Transverse colon (tissue), 4 donors: ENCODE measurements at regions not wholly inside any gene's neighbourhood (a gene's known extent, or its start where the extent isn't known, plus 50 kb on each side); places are given as distances from the start of the nearest gene placed in this dataset.

Experiments used
- DNase-seq: peaks from one replicate; pipeline ENCODE4 v3.0.0-alpha.2; 2019
- H3K27ac ChIP-seq, 4 donors: fragments of 200-600 bp; sonication (generic); 2 replicates each; pipeline ENCODE4 v1.5.1; 2016 to 2018; ENCODE audit warnings: inconsistent platforms in 4 of 4
- H3K27me3 ChIP-seq: fragments of 200-600 bp; sonication (generic); 2 replicates; pipeline ENCODE4 v1.5.1; 2017; ENCODE audit warnings: inconsistent platforms
- H3K36me3 ChIP-seq, 4 donors: fragments of 200-600 bp; sonication (generic); 2 replicates each; pipeline ENCODE4 v1.5.1; 2017 to 2019; ENCODE audit warnings: inconsistent platforms in 4 of 4
- H3K4me1 ChIP-seq, 4 donors: fragments of 200-600 bp; sonication (generic); 2 replicates each; pipeline ENCODE4 v1.5.1; 2017 to 2020; ENCODE audit warnings: inconsistent platforms in 4 of 4
- H3K4me3 ChIP-seq, 4 donors: fragments of 200-600 bp; sonication (generic); 1 replicate in 1 of 4; 2 replicates in 3 of 4; pipeline versions ENCODE4 v1.5.1 to v1.6.1; 2017 to 2019; ENCODE audit warnings: inconsistent platforms in 4 of 4
- H3K9me3 ChIP-seq, 2 donors: fragments of 200-600 bp; sonication (generic); 2 replicates each; pipeline ENCODE4 v1.5.1; 2017 to 2019; ENCODE audit warnings: inconsistent platforms in 2 of 2
- CTCF ChIP-seq, 5 experiments: fragments of 200-600 bp in 3 of 5; fragments of 450-650 bp in 2 of 5; sonication (generic) in 3 of 5; IDR thresholded peaks; 1 replicate in 2 of 5; 2 replicates in 3 of 5; pipeline ENCODE4 v1.5.1; 2016 to 2017; ENCODE audit warnings: antibody characterized with exemption in 5 of 5, inconsistent platforms in 3 of 5, mild to moderate bottlenecking in 2 of 5, moderate library complexity in 1 of 5
- EP300 ChIP-seq: sonication (generic); formaldehyde crosslinking; IDR thresholded peaks from one replicate; pipeline ENCODE4 v1.6.1; 2017; ENCODE audit warnings: antibody characterized with exemption, low read depth
- POLR2A ChIP-seq: fragments of 450-650 bp; IDR thresholded peaks from one replicate; pipeline ENCODE4 v1.6.1; 2016; ENCODE audit warnings: antibody characterized with exemption, mild to moderate bottlenecking, moderate library complexity
- POLR2AphosphoS5 ChIP-seq, 3 donors: sonication (generic); formaldehyde crosslinking; IDR thresholded peaks; one replicate each; pipeline ENCODE4 v1.6.1; 2016; ENCODE audit warnings: antibody characterized with exemption in 3 of 3
- WGBS, 2 donors: methylation state at CpG; one replicate each; pipeline ENCODE4 v1.1.5; 2018; ENCODE audit warnings: low coverage in 1 of 2; 5-methylcytosine and 5-hydroxymethylcytosine counted together
- in situ Hi-C, 4 donors: fragments of 200-750 bp; cut with MboI; loops; one replicate each; pipeline versions ENCODE4 v1.15.0 to v1.15.1; 2017; ENCODE audit warnings: low sequenced_read_pairs in 3 of 4, low pct_ligation_motif_present in 1 of 4, low pct_unique_long_range_greater_than_20kb in 1 of 4
- intact Hi-C: fragments of 100-400 bp; cut with DNase I; formaldehyde crosslinking; loops from one replicate; pipeline ENCODE4 v1.15.1; 2023; ENCODE audit warnings: low total_unique reads

GRCh38 chr2:40004336-40004735, 225.3 kb upstream of the THUMPD2 start:
- H3K4me3 ChIP-seq = no peak overlapping the region
- no peaks in the 10 kb centered on the region for H3K9me3 ChIP-seq
- no peak for DNase-seq
- no peaks in the 10 kb centered on the region for H3K27me3 ChIP-seq
- TF ChIP-seq POLR2A (no peak), CTCF (IDR thresholded peaks at IDR 0.05) (no peak), POLR2AphosphoS5 (IDR thresholded peaks at IDR 0.05) (no peak), EP300 (no peak)
- no peak overlapping the region for H3K27ac ChIP-seq
- no peaks in the 10 kb centered on the region for H3K4me1 ChIP-seq
- no peaks in the 10 kb centered on the region for H3K36me3 ChIP-seq
- intact Hi-C loops = no loop called here
- in situ Hi-C loops = no loop called here
- WGBS, 2 donors = 49 to 70% methylated on average over 1 of the region's 1 CpG

- Histone ChIP-seq H3K36me3 (no peaks in the 10 kb centered on the region), H3K4me3 (no peak overlapping the region), H3K27me3 (no peaks in the 10 kb centered on the region), H3K27ac (no peak overlapping the region), H3K9me3 (no peaks in the 10 kb centered on the region), H3K4me1 (no peaks in the 10 kb centered on the region)
- no peak for DNase-seq
- in situ Hi-C loops = no loop called here
- intact Hi-C loops = no loop called here
- 63 to 82% methylated on average over 2 to 3 of the region's 3 CpGs for WGBS, 2 donors
- TF ChIP-seq EP300 = no peak
- no peak for TF ChIP-seq POLR2AphosphoS5 (IDR thresholded peaks at IDR 0.05)
- TF ChIP-seq POLR2A = no peak
- TF ChIP-seq CTCF (IDR thresholded peaks at IDR 0.05) = no peak
Measured at GRCh38 chr2:40002339-40002738, 223.3 kb upstream of the THUMPD2 start.

GRCh38 chr2:39999864-40000263, 220.8 kb upstream of the THUMPD2 start:
- intact Hi-C loops (no loop called here), in situ Hi-C loops (no loop called here)
- H3K36me3 ChIP-seq = no peaks in the 10 kb centered on the region
- no peak overlapping the region for H3K27ac ChIP-seq
- no peaks in the 10 kb centered on the region for H3K4me1 ChIP-seq
- 87 to 97% methylated on average over 4 of the region's 4 CpGs for WGBS, 2 donors
- DNase-seq = no peak
- H3K9me3 ChIP-seq = no peaks in the 10 kb centered on the region
- TF ChIP-seq EP300 (no peak), POLR2AphosphoS5 (IDR thresholded peaks at IDR 0.05) (no peak), CTCF (IDR thresholded peaks at IDR 0.05) (no peak), POLR2A (no peak)
- H3K27me3 ChIP-seq = no peaks in the 10 kb centered on the region
- H3K4me3 ChIP-seq = no peak overlapping the region

DNA sequence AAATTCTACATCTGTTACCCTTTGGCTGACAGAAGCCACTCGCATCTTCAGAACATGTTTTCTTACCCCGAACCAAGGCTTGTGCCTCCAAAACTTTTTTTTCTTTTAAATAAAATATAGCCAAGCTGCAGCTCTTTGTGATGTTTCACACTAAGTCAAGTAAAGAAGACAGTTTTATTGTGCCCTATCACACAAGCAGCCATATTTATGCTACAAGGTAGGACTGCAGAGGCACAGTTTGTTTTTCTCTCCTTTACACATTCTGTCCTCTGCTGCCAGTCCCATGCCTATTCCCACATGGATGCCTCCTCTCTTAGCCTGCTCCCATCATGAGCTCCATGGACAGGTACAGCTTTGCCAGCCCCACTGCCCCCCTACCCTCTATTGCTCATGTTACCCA, 219.6 kb upstream of the THUMPD2 start:
- in situ Hi-C loops = no loop called here

More for the DNA sequence above, 219.6 kb upstream of the THUMPD2 start:
- DNase-seq = no peak
- H3K4me3 ChIP-seq = no peak overlapping the region
- intact Hi-C loops = no loop called here
- no peaks in the 10 kb centered on the region for H3K4me1 ChIP-seq
- H3K9me3 ChIP-seq = no peaks in the 10 kb centered on the region
- H3K36me3 ChIP-seq = no peaks in the 10 kb centered on the region
- WGBS, 2 donors = 66 to 82% methylated on average over 2 of the region's 2 CpGs
- TF ChIP-seq EP300 (no peak), CTCF (IDR thresholded peaks at IDR 0.05) (no peak), POLR2A (no peak), POLR2AphosphoS5 (IDR thresholded peaks at IDR 0.05) (no peak)
- no peak overlapping the region for H3K27ac ChIP-seq
- no peaks in the 10 kb centered on the region for H3K27me3 ChIP-seq
